ENCODE measurements at regions not wholly inside any gene's neighbourhood (a gene's known extent, or its start where the extent isn't known, plus 50 kb on each side); places are given as distances from the start of the nearest gene placed in this dataset.
"Not testable (repeated sequence)": the region's sequence is repeated elsewhere in the genome, so short reads cannot be mapped to it uniquely, and the experiment has no call there.

- H3K27ac ChIP-seq (ENCODE audit: low read depth, low read length); H3K4me3 ChIP-seq (ENCODE audit: low read depth in 1 of 5, low read length in 5 of 5); H3K4me1 ChIP-seq (ENCODE audit: control insufficient read depth in 5 of 5, insufficient read depth in 5 of 5, low read length in 5 of 5); H3K9ac ChIP-seq (ENCODE audit: low read length in 5 of 5); H3K36me3 ChIP-seq (ENCODE audit: control insufficient read depth in 5 of 5, insufficient read depth in 5 of 5, low read length in 5 of 5); H3K27me3 ChIP-seq (ENCODE audit: control insufficient read depth in 5 of 5, insufficient read depth in 4 of 5, low read length in 5 of 5): not testable (repeated sequence)
- peaks cover 0 to 25% (median 8%) of the 10 kb centered on the region in 5 donors for H3K9me3 ChIP-seq (ENCODE audit: control insufficient read depth in 5 of 5, low read length in 5 of 5)
Observed at GRCh38 chr19:34620134-34620533, 56.8 kb downstream of the SCGB2B2 start.

- Histone ChIP-seq H3K27ac (ENCODE audit: low read depth, low read length) (no peak overlapping the region), H3K27me3 (ENCODE audit: control insufficient read depth in 5 of 5, insufficient read depth in 4 of 5, low read length in 5 of 5) (no peaks in the 10 kb centered on the region), H3K9me3 (ENCODE audit: control insufficient read depth in 5 of 5, low read length in 5 of 5) (peaks cover 3 to 28% (median 9%) of the 10 kb centered on the region in 5 donors), H3K9ac (ENCODE audit: low read length in 5 of 5) (no peak overlapping the region), H3K36me3 (ENCODE audit: control insufficient read depth in 5 of 5, insufficient read depth in 5 of 5, low read length in 5 of 5) (no peaks in the 10 kb centered on the region), H3K4me1 (ENCODE audit: control insufficient read depth in 5 of 5, insufficient read depth in 5 of 5, low read length in 5 of 5) (no peaks in the 10 kb centered on the region), H3K4me3 (ENCODE audit: low read depth in 1 of 5, low read length in 5 of 5) (no peak overlapping the region)
Observed at GRCh38 chr19:34618410-34618809, 58.5 kb downstream of the SCGB2B2 start.

- H3K36me3 ChIP-seq (ENCODE audit: control insufficient read depth in 5 of 5, insufficient read depth in 5 of 5, low read length in 5 of 5); H3K4me1 ChIP-seq (ENCODE audit: control insufficient read depth in 5 of 5, insufficient read depth in 5 of 5, low read length in 5 of 5); H3K27ac ChIP-seq (ENCODE audit: low read depth, low read length); H3K9ac ChIP-seq (ENCODE audit: low read length in 5 of 5); H3K27me3 ChIP-seq (ENCODE audit: control insufficient read depth in 5 of 5, insufficient read depth in 4 of 5, low read length in 5 of 5); H3K4me3 ChIP-seq (ENCODE audit: low read depth in 1 of 5, low read length in 5 of 5): not testable (repeated sequence)
- H3K9me3 ChIP-seq (ENCODE audit: control insufficient read depth in 5 of 5, low read length in 5 of 5) = peaks cover 3 to 24% (median 11%) of the 10 kb centered on the region in 5 donors
Observed at GRCh38 chr19:34617996-34618395, 59.0 kb downstream of the SCGB2B2 start.

GRCh38 chr19:34603003-34603402 lies 74.0 kb downstream of the SCGB2B2 start:
- Histone ChIP-seq H3K36me3 (ENCODE audit: control insufficient read depth in 5 of 5, insufficient read depth in 5 of 5, low read length in 5 of 5) (no peaks in the 10 kb centered on the region), H3K4me1 (ENCODE audit: control insufficient read depth in 5 of 5, insufficient read depth in 5 of 5, low read length in 5 of 5) (no peaks in the 10 kb centered on the region), H3K9me3 (ENCODE audit: control insufficient read depth in 5 of 5, low read length in 5 of 5) (peaks cover 5 to 18% (median 15%) of the 10 kb centered on the region in 5 donors), H3K27me3 (ENCODE audit: control insufficient read depth in 5 of 5, insufficient read depth in 4 of 5, low read length in 5 of 5) (no peaks in the 10 kb centered on the region), H3K27ac (ENCODE audit: low read depth, low read length) (no peak overlapping the region), H3K9ac (ENCODE audit: low read length in 5 of 5) (no peak overlapping the region), H3K4me3 (ENCODE audit: low read depth in 1 of 5, low read length in 5 of 5) (no peak overlapping the region)

DNA sequence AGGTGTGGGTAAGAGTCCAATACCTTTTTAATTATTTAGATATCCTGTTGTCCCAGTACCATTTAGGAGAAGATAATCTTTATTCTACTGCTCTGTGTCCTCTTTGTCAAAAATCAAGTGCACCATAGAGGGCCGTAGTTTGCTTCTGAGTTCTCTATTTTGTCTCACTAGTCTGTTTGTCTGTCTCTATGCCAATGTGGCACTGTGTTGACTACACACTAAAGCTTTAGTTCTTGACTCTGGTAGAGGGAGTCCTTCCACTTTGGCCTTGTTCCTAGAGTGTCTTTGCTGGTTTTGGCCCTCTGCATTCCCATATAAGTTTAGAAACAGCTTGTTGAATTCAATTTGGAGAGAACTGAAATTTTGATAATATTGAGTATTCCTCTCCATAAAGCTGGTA lies 75.9 kb downstream of the SCGB2B2 start:
- Histone ChIP-seq H3K27ac (ENCODE audit: low read depth, low read length) (no peak overlapping the region), H3K4me1 (ENCODE audit: control insufficient read depth in 5 of 5, insufficient read depth in 5 of 5, low read length in 5 of 5) (no peaks in the 10 kb centered on the region), H3K36me3 (ENCODE audit: control insufficient read depth in 5 of 5, insufficient read depth in 5 of 5, low read length in 5 of 5) (no peaks in the 10 kb centered on the region), H3K9ac (ENCODE audit: low read length in 5 of 5) (no peak overlapping the region), H3K4me3 (ENCODE audit: low read depth in 1 of 5, low read length in 5 of 5) (no peak overlapping the region), H3K9me3 (ENCODE audit: control insufficient read depth in 5 of 5, low read length in 5 of 5) (peaks cover 5 to 15% (median 13%) of the 10 kb centered on the region in 5 donors), H3K27me3 (ENCODE audit: control insufficient read depth in 5 of 5, insufficient read depth in 4 of 5, low read length in 5 of 5) (no peaks in the 10 kb centered on the region)

DNA sequence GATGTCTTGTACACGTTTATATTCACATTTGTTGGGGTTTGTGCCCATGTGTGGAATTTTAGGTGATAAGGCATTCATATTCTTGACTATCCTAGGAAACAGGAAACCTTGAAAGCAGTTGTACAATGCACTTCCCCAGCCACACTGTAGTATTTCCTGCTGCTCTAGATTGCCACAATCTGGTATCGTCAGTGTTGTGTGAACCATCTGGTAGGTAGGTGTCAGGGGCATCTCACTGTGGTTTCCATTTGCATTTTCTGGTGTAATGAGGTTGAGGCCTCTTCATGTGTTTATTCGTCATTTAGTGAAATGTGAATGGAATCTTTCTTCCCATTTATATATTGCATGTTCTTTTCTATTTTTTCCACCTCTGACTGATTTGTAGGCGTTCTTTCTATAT lies 76.6 kb downstream of the SCGB2B2 start:
- Histone ChIP-seq H3K36me3 (ENCODE audit: control insufficient read depth in 5 of 5, insufficient read depth in 5 of 5, low read length in 5 of 5) (no peaks in the 10 kb centered on the region), H3K27me3 (ENCODE audit: control insufficient read depth in 5 of 5, insufficient read depth in 4 of 5, low read length in 5 of 5) (no peaks in the 10 kb centered on the region), H3K4me1 (ENCODE audit: control insufficient read depth in 5 of 5, insufficient read depth in 5 of 5, low read length in 5 of 5) (peaks cover 0 to 3% (median 0%) of the 10 kb centered on the region in 5 donors), H3K9me3 (ENCODE audit: control insufficient read depth in 5 of 5, low read length in 5 of 5) (peaks cover 5 to 15% (median 13%) of the 10 kb centered on the region in 5 donors), H3K4me3 (ENCODE audit: low read depth in 1 of 5, low read length in 5 of 5) (no peak overlapping the region), H3K27ac (ENCODE audit: low read depth, low read length) (no peak overlapping the region), H3K9ac (ENCODE audit: low read length in 5 of 5) (no peak overlapping the region)

GRCh38 chr19:34598217-34599155 lies 78.5 kb downstream of the SCGB2B2 start:
- H3K4me1 ChIP-seq (ENCODE audit: control insufficient read depth in 5 of 5, insufficient read depth in 5 of 5, low read length in 5 of 5) = peaks cover 0 to 16% (median 11%) of the 10 kb centered on the region in 5 donors
- H3K9ac ChIP-seq (ENCODE audit: low read length in 5 of 5) = no peak overlapping the region
- H3K27ac ChIP-seq (ENCODE audit: low read depth, low read length) = no peak overlapping the region
- peaks cover 0 to 9% (median 6%) of the 10 kb centered on the region in 5 donors for H3K9me3 ChIP-seq (ENCODE audit: control insufficient read depth in 5 of 5, low read length in 5 of 5)
- H3K27me3 ChIP-seq (ENCODE audit: control insufficient read depth in 5 of 5, insufficient read depth in 4 of 5, low read length in 5 of 5) = no peaks in the 10 kb centered on the region
- H3K36me3 ChIP-seq (ENCODE audit: control insufficient read depth in 5 of 5, insufficient read depth in 5 of 5, low read length in 5 of 5) = no peaks in the 10 kb centered on the region
- no peak overlapping the region for H3K4me3 ChIP-seq (ENCODE audit: low read depth in 1 of 5, low read length in 5 of 5)

GRCh38 chr19:34597596-34597995 lies 79.4 kb downstream of the SCGB2B2 start:
- Histone ChIP-seq H3K9me3 (ENCODE audit: control insufficient read depth in 5 of 5, low read length in 5 of 5) (peaks cover 0 to 4% (median 0%) of the 10 kb centered on the region in 5 donors), H3K4me3 (ENCODE audit: low read depth in 1 of 5, low read length in 5 of 5) (no peak overlapping the region), H3K27me3 (ENCODE audit: control insufficient read depth in 5 of 5, insufficient read depth in 4 of 5, low read length in 5 of 5) (no peaks in the 10 kb centered on the region), H3K27ac (ENCODE audit: low read depth, low read length) (no peak overlapping the region), H3K36me3 (ENCODE audit: control insufficient read depth in 5 of 5, insufficient read depth in 5 of 5, low read length in 5 of 5) (no peaks in the 10 kb centered on the region), H3K4me1 (ENCODE audit: control insufficient read depth in 5 of 5, insufficient read depth in 5 of 5, low read length in 5 of 5) (peaks cover 0 to 16% (median 11%) of the 10 kb centered on the region in 5 donors), H3K9ac (ENCODE audit: low read length in 5 of 5) (no peak overlapping the region)

DNA sequence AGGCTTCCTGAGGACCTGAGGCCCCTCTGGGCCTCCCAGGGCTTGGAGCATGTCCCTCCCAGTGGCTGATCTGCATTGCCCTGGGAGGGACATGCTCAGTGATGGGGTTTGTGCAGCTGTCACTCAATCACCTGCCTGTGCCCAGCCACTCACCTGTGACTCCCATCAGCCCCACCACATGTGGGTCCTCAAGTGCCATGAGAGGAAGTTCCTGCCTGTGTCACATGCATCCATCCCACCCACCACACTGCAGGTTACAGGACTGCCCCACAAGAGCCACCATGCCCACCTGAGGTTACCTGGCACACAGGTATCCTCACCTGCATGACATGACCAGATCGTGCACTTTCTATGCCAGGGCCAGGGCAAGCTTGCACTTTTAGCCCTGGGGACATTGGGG lies 80.0 kb downstream of the SCGB2B2 start:
- Histone ChIP-seq H3K27me3 (ENCODE audit: control insufficient read depth in 5 of 5, insufficient read depth in 4 of 5, low read length in 5 of 5) (no peaks in the 10 kb centered on the region), H3K27ac (ENCODE audit: low read depth, low read length) (no peak overlapping the region), H3K4me3 (ENCODE audit: low read depth in 1 of 5, low read length in 5 of 5) (no peak overlapping the region), H3K36me3 (ENCODE audit: control insufficient read depth in 5 of 5, insufficient read depth in 5 of 5, low read length in 5 of 5) (no peaks in the 10 kb centered on the region), H3K4me1 (ENCODE audit: control insufficient read depth in 5 of 5, insufficient read depth in 5 of 5, low read length in 5 of 5) (peaks cover 0 to 16% (median 11%) of the 10 kb centered on the region in 5 donors), H3K9ac (ENCODE audit: low read length in 5 of 5) (no peak overlapping the region), H3K9me3 (ENCODE audit: control insufficient read depth in 5 of 5, low read length in 5 of 5) (no peaks in the 10 kb centered on the region)

- Histone ChIP-seq H3K4me3 (ENCODE audit: low read depth in 1 of 5, low read length in 5 of 5) (no peak overlapping the region), H3K27ac (ENCODE audit: low read depth, low read length) (no peak overlapping the region), H3K9ac (ENCODE audit: low read length in 5 of 5) (no peak overlapping the region), H3K36me3 (ENCODE audit: control insufficient read depth in 5 of 5, insufficient read depth in 5 of 5, low read length in 5 of 5) (no peaks in the 10 kb centered on the region), H3K27me3 (ENCODE audit: control insufficient read depth in 5 of 5, insufficient read depth in 4 of 5, low read length in 5 of 5) (no peaks in the 10 kb centered on the region), H3K9me3 (ENCODE audit: control insufficient read depth in 5 of 5, low read length in 5 of 5) (peaks cover 0 to 2% (median 0%) of the 10 kb centered on the region in 5 donors), H3K4me1 (ENCODE audit: control insufficient read depth in 5 of 5, insufficient read depth in 5 of 5, low read length in 5 of 5) (peaks cover 0 to 16% (median 11%) of the 10 kb centered on the region in 5 donors)
Observed at GRCh38 chr19:34596115-34596514, 80.8 kb downstream of the SCGB2B2 start.
